ENCODE measurements at regions not wholly inside any gene's neighbourhood (a gene's known extent, or its start where the extent isn't known, plus 50 kb on each side); places are given as distances from the start of the nearest gene placed in this dataset.

DNA sequence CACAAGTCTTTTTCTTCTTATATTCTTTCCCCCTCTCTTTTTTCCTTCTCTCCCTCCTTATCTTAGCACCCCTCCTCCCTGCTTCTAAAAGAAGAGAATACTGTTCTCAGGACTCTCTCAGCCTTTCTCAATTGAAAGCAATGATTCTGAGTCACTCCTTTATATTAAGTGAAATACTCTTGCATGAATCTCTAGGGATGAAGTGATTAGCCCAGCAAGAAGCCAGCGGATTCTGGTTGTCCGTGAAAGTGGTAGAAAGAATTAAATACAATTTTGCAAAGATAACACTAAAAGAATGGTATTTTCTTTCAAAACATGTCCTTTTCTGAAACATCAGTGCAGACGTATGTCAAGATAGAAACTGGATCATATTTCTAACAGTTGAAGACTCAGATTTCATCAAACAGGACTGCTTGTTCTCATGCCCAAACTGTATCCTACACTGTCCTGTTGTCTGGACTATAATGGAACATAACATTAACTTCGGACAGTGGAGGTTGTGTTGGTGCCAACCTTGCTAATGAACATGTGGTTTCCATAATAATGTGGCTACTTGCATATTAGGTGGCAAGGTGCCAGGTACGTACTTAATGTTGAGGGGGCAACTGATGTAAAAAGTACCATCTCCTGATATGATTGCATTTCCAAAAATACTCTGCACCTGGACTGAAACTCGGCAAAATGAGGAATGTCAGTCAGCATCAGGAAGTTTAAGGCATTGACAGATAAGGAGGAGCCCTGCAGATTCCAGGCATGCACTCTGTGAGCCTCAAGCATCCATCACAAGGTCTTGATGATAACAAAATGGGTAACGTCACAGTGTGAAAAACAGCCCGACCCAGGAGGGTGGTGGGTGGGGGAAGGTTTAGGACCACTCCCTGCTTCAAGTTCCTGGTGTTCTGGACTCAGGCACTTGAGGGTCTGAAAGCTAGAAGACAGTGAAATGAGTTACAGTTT, 357.2 kb downstream of the DLEU7 start:
- TF ChIP-seq EZH2phosphoT487 (IDR thresholded peaks at IDR 0.05; ENCODE audit: insufficient read depth, low read depth) (no peak), EZH2 (IDR thresholded peaks at IDR 0.05; ENCODE audit: insufficient read depth, poor library complexity, severe bottlenecking) (no peak)

All from GM23248 (cell line).